ENCODE measurements at regions not wholly inside any gene's neighbourhood (a gene's known extent, or its start where the extent isn't known, plus 50 kb on each side); places are given as distances from the start of the nearest gene placed in this dataset.
"Not testable (repeated sequence)": the region's sequence is repeated elsewhere in the genome, so short reads cannot be mapped to it uniquely, and the experiment has no call there.

GRCh38 chr21:13812191-13812590 lies 202.6 kb downstream of the POTED start:
- TF ChIP-seq, protein P1, sequence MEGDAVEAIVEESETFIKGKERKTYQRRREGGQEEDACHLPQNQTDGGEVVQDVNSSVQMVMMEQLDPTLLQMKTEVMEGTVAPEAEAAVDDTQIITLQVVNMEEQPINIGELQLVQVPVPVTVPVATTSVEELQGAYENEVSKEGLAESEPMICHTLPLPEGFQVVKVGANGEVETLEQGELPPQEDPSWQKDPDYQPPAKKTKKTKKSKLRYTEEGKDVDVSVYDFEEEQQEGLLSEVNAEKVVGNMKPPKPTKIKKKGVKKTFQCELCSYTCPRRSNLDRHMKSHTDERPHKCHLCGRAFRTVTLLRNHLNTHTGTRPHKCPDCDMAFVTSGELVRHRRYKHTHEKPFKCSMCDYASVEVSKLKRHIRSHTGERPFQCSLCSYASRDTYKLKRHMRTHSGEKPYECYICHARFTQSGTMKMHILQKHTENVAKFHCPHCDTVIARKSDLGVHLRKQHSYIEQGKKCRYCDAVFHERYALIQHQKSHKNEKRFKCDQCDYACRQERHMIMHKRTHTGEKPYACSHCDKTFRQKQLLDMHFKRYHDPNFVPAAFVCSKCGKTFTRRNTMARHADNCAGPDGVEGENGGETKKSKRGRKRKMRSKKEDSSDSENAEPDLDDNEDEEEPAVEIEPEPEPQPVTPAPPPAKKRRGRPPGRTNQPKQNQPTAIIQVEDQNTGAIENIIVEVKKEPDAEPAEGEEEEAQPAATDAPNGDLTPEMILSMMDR (IDR thresholded peaks at IDR 0.05), result not testable (repeated sequence)
- TF ChIP-seq POLR2A (IDR thresholded peaks at IDR 0.05), result not testable (repeated sequence)
